OCI-LY7 (cell line): ENCODE measurements at regions not wholly inside any gene's neighbourhood (a gene's known extent, or its start where the extent isn't known, plus 50 kb on each side); places are given as distances from the start of the nearest gene placed in this dataset.

Experiments used
- BruUV-seq: library from RNA; stranded (reverse); fragments of 400-500 nt; replicated peaks from 2 replicates; lab custom pipeline; 2021; lab: Mats Ljungman, UMichigan
- CTCF ChIA-PET: fragments of 300-600 bp; sonication (Branson Sonifier 250); formaldehyde crosslinking; loops from one replicate; lab custom pipeline; 2022; ENCODE audit warnings: antibody characterized with exemption; ENCODE audit not compliant: unreplicated experiment; lab: Charles Lee
- POLR2A ChIA-PET: fragments of 300-600 bp; sonication (Branson Sonifier 250); formaldehyde crosslinking; loops from one replicate; lab custom pipeline; 2022; ENCODE audit warnings: antibody characterized with exemption; lab: Charles Lee
- DNase-seq: peaks from one replicate; pipeline ENCODE4 v3.0.0-alpha.2; 2015; ENCODE audit warnings: low spot score
- H2AFZ ChIP-seq: fragments of 200-600 bp; sonication (generic), shearing (Covaris generic); 2 replicates; pipeline ENCODE4 v1.6.1; 2014; ENCODE audit warnings: mild to moderate bottlenecking, antibody characterized with exemption, low read length, moderate library complexity
- H3K27ac ChIP-seq: fragments of 200-600 bp; sonication (generic); 2 replicates; pipeline ENCODE4 v1.5.1; 2014; ENCODE audit warnings: mixed run types, low read depth, mild to moderate bottlenecking, moderate library complexity, low read length, inconsistent platforms; ENCODE audit not compliant: poor library complexity, severe bottlenecking
- H3K36me3 ChIP-seq: fragments of 200-600 bp; sonication (generic); 2 replicates; pipeline ENCODE4 v1.6.1; 2014; ENCODE audit warnings: mild to moderate bottlenecking, antibody characterized with exemption, low read length, moderate library complexity, mixed read lengths; ENCODE audit not compliant: insufficient read depth
- H3K4me1 ChIP-seq: fragments of 200-600 bp; sonication (generic); 2 replicates; pipeline ENCODE4 v1.5.1; 2014; ENCODE audit warnings: mild to moderate bottlenecking, low read length; ENCODE audit not compliant: insufficient read depth, poor library complexity, severe bottlenecking
- H3K4me2 ChIP-seq: fragments of 200-600 bp; sonication (generic); 2 replicates; pipeline ENCODE4 v1.6.1; 2014; ENCODE audit warnings: mild to moderate bottlenecking, low read length
- H3K4me3 ChIP-seq: fragments of 200-600 bp; sonication (generic); 2 replicates; pipeline ENCODE4 v1.5.1; 2014; ENCODE audit warnings: mild to moderate bottlenecking, low read depth, low read length; ENCODE audit not compliant: poor library complexity, severe bottlenecking
- H3K79me2 ChIP-seq: fragments of 200-600 bp; sonication (generic); 2 replicates; pipeline ENCODE4 v1.6.1; 2016; ENCODE audit warnings: low read depth, mild to moderate bottlenecking, low read length, moderate library complexity, mixed read lengths; ENCODE audit not compliant: insufficient read depth
- H3K9me2 ChIP-seq: fragments of 200-600 bp; sonication (generic); 2 replicates; pipeline ENCODE4 v1.6.1; 2016; ENCODE audit warnings: mild to moderate bottlenecking, low read length, mixed read lengths; ENCODE audit not compliant: insufficient read depth
- H3K9me3 ChIP-seq: fragments of 200-600 bp; sonication (generic); 2 replicates; pipeline ENCODE4 v1.6.1; 2014; ENCODE audit warnings: mild to moderate bottlenecking, mixed run types, low read length, mixed read lengths
- H4K20me1 ChIP-seq: fragments of 200-600 bp; sonication (generic); 2 replicates; pipeline ENCODE4 v1.6.1; 2014; ENCODE audit warnings: mild to moderate bottlenecking, antibody characterized with exemption, low read length, moderate library complexity, mixed read lengths; ENCODE audit not compliant: insufficient read depth
- CTCF ChIP-seq: fragments of 200-600 bp; sonication (generic); conservative IDR thresholded peaks from 2 replicates; pipeline ENCODE4 v1.5.1; 2014; ENCODE audit warnings: mild to moderate bottlenecking, antibody characterized with exemption, low read length, moderate library complexity, mixed read lengths
- EZH2phosphoT487 ChIP-seq: fragments of 200-600 bp; sonication (generic); IDR thresholded peaks from 2 replicates; pipeline ENCODE4 v1.6.1; 2018; ENCODE audit warnings: low read depth, borderline replicate concordance, mild to moderate bottlenecking, mixed run types, antibody characterized with exemption, low read length, moderate library complexity, mixed read lengths
- intact Hi-C: fragments of 100-400 bp; cut with micrococcal nuclease; formaldehyde crosslinking; loops from one replicate; pipeline ENCODE4 v1.10.0; 2022; ENCODE audit not compliant: unreplicated experiment

- POLR2A ChIA-PET, result no interaction called here
These were observed 53.1 kb upstream of the CEP295 start for GRCh38 chr11:93608364-93608763.

GRCh38 chr11:93606721-93607120 lies 54.8 kb upstream of the CEP295 start:
- CTCF ChIA-PET, result no interaction called here
- Histone ChIP-seq H2AFZ (no peak overlapping the region), H3K36me3 (no peaks in the 10 kb centered on the region), H4K20me1 (no peaks in the 10 kb centered on the region), H3K9me3 (no peaks in the 10 kb centered on the region), H3K4me2 (no peak overlapping the region), H3K79me2 (no peaks in the 10 kb centered on the region), H3K4me3 (no peak overlapping the region), H3K9me2 (no peaks in the 10 kb centered on the region), H3K4me1 (no peaks in the 10 kb centered on the region), H3K27ac (no peak overlapping the region)
- no TSS peak for BruUV-seq
- no peak for DNase-seq
- intact Hi-C loops, result no loop called here
- POLR2A ChIA-PET, result no interaction called here
- no peak for TF ChIP-seq EZH2phosphoT487
- TF ChIP-seq CTCF, result no peak

More at GRCh38 chr11:93608364-93608763, 53.1 kb upstream of the CEP295 start:
- no peaks in the 10 kb centered on the region for H3K4me1 ChIP-seq
- CTCF ChIA-PET, result no interaction called here
- H3K27ac ChIP-seq, result no peak overlapping the region
- no peak overlapping the region for H3K4me2 ChIP-seq
- H3K79me2 ChIP-seq, result no peaks in the 10 kb centered on the region
- H4K20me1 ChIP-seq, result no peaks in the 10 kb centered on the region
- no peak overlapping the region for H2AFZ ChIP-seq
- H3K9me2 ChIP-seq, result no peaks in the 10 kb centered on the region
- DNase-seq, result no peak
- no TSS peak for BruUV-seq
- TF ChIP-seq CTCF, result no peak
- no peaks in the 10 kb centered on the region for H3K9me3 ChIP-seq
- no peaks in the 10 kb centered on the region for H3K36me3 ChIP-seq
- H3K4me3 ChIP-seq, result no peak overlapping the region
- intact Hi-C loops, result no loop called here

GRCh38 chr11:93606314-93606713 lies 55.2 kb upstream of the CEP295 start:
- Histone ChIP-seq H4K20me1 (no peaks in the 10 kb centered on the region), H3K4me3 (no peak overlapping the region), H3K36me3 (no peaks in the 10 kb centered on the region), H3K9me3 (no peaks in the 10 kb centered on the region), H3K9me2 (no peaks in the 10 kb centered on the region), H3K79me2 (no peaks in the 10 kb centered on the region), H3K4me2 (no peak overlapping the region), H3K27ac (no peak overlapping the region), H3K4me1 (no peaks in the 10 kb centered on the region), H2AFZ (no peak overlapping the region)
- intact Hi-C loops, result no loop called here
- no TSS peak for BruUV-seq
- ChIA-PET CTCF (no interaction called here), POLR2A (no interaction called here)
- no peak for TF ChIP-seq CTCF
- no peak for TF ChIP-seq EZH2phosphoT487
- DNase-seq, result no peak
